ENCODE measurements at regions not wholly inside any gene's neighbourhood (a gene's known extent, or its start where the extent isn't known, plus 50 kb on each side); places are given as distances from the start of the nearest gene placed in this dataset.

- TF ChIP-seq CTCF (IDR thresholded peaks at IDR 0.05) (no peak), POLR2A (IDR thresholded peaks at IDR 0.05; ENCODE audit: low read depth) (no peak), POLR2AphosphoS5 (IDR thresholded peaks at IDR 0.05) (no peak), EP300 (IDR thresholded peaks at IDR 0.05) (no peak)
Observed at GRCh38 chr22:20650294-20651207, 123.4 kb upstream of the SERPIND1 start.

All from esophagus muscularis mucosa (tissue), 4 donors.